ENCODE measurements at regions not wholly inside any gene's neighbourhood (a gene's known extent, or its start where the extent isn't known, plus 50 kb on each side); places are given as distances from the start of the nearest gene placed in this dataset.

DNA sequence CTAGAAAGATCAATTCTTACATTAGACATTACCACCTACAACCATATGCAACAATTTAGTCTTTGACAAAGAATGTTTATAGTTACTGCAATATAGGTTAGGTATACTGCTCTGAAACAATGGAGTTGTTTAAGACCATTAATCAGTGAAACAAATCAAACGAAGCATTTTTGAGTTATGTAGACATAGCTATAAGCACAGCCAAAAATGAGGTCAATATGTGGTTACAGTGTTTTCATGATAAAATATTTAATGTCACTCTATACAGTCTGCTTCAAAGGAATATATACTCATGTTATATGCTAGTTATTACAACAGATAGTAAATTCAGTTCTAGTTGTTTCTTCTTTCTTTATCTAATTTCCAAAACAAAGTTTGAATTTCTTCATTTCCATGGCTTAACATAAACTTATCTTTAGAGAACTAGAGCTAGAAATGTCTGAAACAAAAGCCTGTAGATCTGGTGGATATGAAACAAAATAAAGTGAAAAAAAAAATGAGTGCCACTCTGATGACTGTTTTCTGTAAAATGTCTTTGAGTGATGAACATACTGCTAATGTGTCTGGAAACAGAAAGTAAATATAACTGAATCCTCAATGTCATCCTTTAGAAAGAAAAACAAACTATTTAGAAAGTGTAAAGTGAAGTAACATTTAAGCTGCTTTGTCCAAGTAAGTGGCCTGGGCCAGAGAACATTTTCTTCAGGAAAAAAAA, 809.0 kb downstream of the FAT4 start:
- H3K36me3 ChIP-seq (replicated peaks; ENCODE audit: insufficient read depth, low read length): no peaks in the 10 kb centered on the region
- H3K4me3 ChIP-seq (ENCODE audit: low read length): no peak overlapping the region
- TF ChIP-seq, protein P1, sequence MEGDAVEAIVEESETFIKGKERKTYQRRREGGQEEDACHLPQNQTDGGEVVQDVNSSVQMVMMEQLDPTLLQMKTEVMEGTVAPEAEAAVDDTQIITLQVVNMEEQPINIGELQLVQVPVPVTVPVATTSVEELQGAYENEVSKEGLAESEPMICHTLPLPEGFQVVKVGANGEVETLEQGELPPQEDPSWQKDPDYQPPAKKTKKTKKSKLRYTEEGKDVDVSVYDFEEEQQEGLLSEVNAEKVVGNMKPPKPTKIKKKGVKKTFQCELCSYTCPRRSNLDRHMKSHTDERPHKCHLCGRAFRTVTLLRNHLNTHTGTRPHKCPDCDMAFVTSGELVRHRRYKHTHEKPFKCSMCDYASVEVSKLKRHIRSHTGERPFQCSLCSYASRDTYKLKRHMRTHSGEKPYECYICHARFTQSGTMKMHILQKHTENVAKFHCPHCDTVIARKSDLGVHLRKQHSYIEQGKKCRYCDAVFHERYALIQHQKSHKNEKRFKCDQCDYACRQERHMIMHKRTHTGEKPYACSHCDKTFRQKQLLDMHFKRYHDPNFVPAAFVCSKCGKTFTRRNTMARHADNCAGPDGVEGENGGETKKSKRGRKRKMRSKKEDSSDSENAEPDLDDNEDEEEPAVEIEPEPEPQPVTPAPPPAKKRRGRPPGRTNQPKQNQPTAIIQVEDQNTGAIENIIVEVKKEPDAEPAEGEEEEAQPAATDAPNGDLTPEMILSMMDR (IDR thresholded peaks at IDR 0.05; ENCODE audit: low read length): no peak
- TF ChIP-seq EZH2 (optimal IDR thresholded peaks at IDR 0.05; ENCODE audit: low read depth, low read length) (no peak), EZH2phosphoT487 (IDR thresholded peaks at IDR 0.05; ENCODE audit: low read length) (no peak)
- H3K27me3 ChIP-seq (replicated peaks; ENCODE audit: insufficient read depth, low read length): no peaks in the 10 kb centered on the region
- no peak overlapping the region for H3K9ac ChIP-seq (ENCODE audit: low read length)
- no peak overlapping the region for H3K27ac ChIP-seq (ENCODE audit: low read length)
- H3K4me1 ChIP-seq (ENCODE audit: low read length): no peaks in the 10 kb centered on the region
- H2AFZ ChIP-seq (ENCODE audit: low read length): no peak overlapping the region
- no peaks in the 10 kb centered on the region for H3F3A ChIP-seq (ENCODE audit: insufficient read depth, low read length)
- no peak overlapping the region for H3K4me2 ChIP-seq (ENCODE audit: low read depth, low read length)
- DNase-seq: no peak
- H3K79me2 ChIP-seq (ENCODE audit: low read length): no peaks in the 10 kb centered on the region
- H3K9me2 ChIP-seq (replicated peaks; ENCODE audit: insufficient read depth, low read length): no peaks in the 10 kb centered on the region
- H3K9me3 ChIP-seq (replicated peaks; ENCODE audit: insufficient read depth, low read length): no peaks in the 10 kb centered on the region
- no peaks in the 10 kb centered on the region for H4K20me1 ChIP-seq (ENCODE audit: insufficient read depth, low read length)

DNA sequence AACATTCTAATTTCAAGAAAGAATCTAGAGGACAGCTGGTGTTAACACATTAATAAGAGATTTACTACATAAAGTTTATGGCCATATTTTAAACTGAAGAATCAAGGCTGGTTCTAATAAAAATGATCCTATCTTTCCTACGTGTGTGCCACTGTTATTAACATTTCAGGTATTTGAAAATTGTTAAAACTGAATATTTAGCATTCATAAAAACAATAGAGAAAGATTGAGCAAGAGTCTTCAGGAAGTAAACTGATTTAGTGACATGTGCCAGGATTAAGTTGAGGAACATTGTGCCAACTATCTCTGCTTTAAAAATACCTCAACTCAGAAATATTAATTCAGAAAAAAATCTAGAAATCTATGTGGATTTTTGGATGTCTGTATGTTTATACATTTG, 810.1 kb downstream of the FAT4 start:
- Histone ChIP-seq H3K79me2 (ENCODE audit: low read length) (no peaks in the 10 kb centered on the region), H3K4me1 (ENCODE audit: low read length) (no peaks in the 10 kb centered on the region), H3K9me2 (replicated peaks; ENCODE audit: insufficient read depth, low read length) (no peaks in the 10 kb centered on the region), H2AFZ (ENCODE audit: low read length) (no peak overlapping the region), H3K9me3 (replicated peaks; ENCODE audit: insufficient read depth, low read length) (no peaks in the 10 kb centered on the region), H3K4me3 (ENCODE audit: low read length) (no peak overlapping the region), H3K4me2 (ENCODE audit: low read depth, low read length) (no peak overlapping the region), H4K20me1 (ENCODE audit: insufficient read depth, low read length) (no peaks in the 10 kb centered on the region), H3K27me3 (replicated peaks; ENCODE audit: insufficient read depth, low read length) (no peaks in the 10 kb centered on the region), H3F3A (ENCODE audit: insufficient read depth, low read length) (no peaks in the 10 kb centered on the region), H3K36me3 (replicated peaks; ENCODE audit: insufficient read depth, low read length) (no peaks in the 10 kb centered on the region), H3K27ac (ENCODE audit: low read length) (no peak overlapping the region), H3K9ac (ENCODE audit: low read length) (no peak overlapping the region)
- no peak for DNase-seq
- TF ChIP-seq, protein P1 (IDR thresholded peaks at IDR 0.05; ENCODE audit: low read length): no peak
- TF ChIP-seq EZH2 (optimal IDR thresholded peaks at IDR 0.05; ENCODE audit: low read depth, low read length) (no peak), EZH2phosphoT487 (IDR thresholded peaks at IDR 0.05; ENCODE audit: low read length) (no peak)

DNA sequence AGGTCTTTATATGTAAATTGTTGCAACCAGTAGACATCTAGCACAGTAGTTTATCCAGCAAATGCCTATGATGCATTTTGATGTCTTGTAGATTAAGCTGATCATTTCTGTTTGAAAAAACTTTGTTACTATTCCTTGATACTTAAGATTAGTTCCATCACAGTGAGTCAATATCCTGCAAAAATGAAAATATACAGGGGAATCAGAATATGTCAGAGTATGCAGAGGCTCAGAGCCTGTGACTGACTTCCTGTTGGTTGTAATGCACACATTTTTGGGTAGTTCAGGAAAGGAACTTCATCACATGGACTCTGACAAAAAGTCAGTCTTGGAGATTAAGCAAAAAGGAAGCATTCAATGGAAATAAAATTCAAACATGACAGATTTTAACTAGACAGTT, 815.5 kb downstream of the FAT4 start:
- H3K4me2 ChIP-seq (ENCODE audit: low read depth, low read length): no peak overlapping the region
- no peak overlapping the region for H3K4me3 ChIP-seq (ENCODE audit: low read length)
- H3K9me3 ChIP-seq (replicated peaks; ENCODE audit: insufficient read depth, low read length): no peaks in the 10 kb centered on the region
- H4K20me1 ChIP-seq (ENCODE audit: insufficient read depth, low read length): no peaks in the 10 kb centered on the region
- no peak for DNase-seq
- no peak overlapping the region for H3K27ac ChIP-seq (ENCODE audit: low read length)
- no peak for TF ChIP-seq EZH2phosphoT487 (IDR thresholded peaks at IDR 0.05; ENCODE audit: low read length)
- TF ChIP-seq, protein P1 (IDR thresholded peaks at IDR 0.05; ENCODE audit: low read length): no peak
- no peaks in the 10 kb centered on the region for H3K27me3 ChIP-seq (replicated peaks; ENCODE audit: insufficient read depth, low read length)
- H3K79me2 ChIP-seq (ENCODE audit: low read length): no peaks in the 10 kb centered on the region
- no peaks in the 10 kb centered on the region for H3K4me1 ChIP-seq (ENCODE audit: low read length)
- no peak overlapping the region for H2AFZ ChIP-seq (ENCODE audit: low read length)
- H3F3A ChIP-seq (ENCODE audit: insufficient read depth, low read length): no peaks in the 10 kb centered on the region
- no peak overlapping the region for H3K9ac ChIP-seq (ENCODE audit: low read length)
- H3K9me2 ChIP-seq (replicated peaks; ENCODE audit: insufficient read depth, low read length): no peaks in the 10 kb centered on the region
- no peaks in the 10 kb centered on the region for H3K36me3 ChIP-seq (replicated peaks; ENCODE audit: insufficient read depth, low read length)
